Urothelium cell line (cell line): ENCODE measurements at regions not wholly inside any gene's neighbourhood (a gene's known extent, or its start where the extent isn't known, plus 50 kb on each side); places are given as distances from the start of the nearest gene placed in this dataset.

Experiments
- DNase-seq: peaks from one replicate; pipeline ENCODE4 v3.0.0; 2011; ENCODE audit warnings: low spot score, mixed read lengths
- FAIRE-seq: peaks from 2 replicates; lab custom pipeline; 2011; peaks lifted over from hg19 to GRCh38; lab: Jason Lieb, UNC

GRCh38 chr1:29657816-29658215, 421.5 kb downstream of the PTPRU start:
- DNase-seq (no peak), FAIRE-seq (peak; percentile 42)

GRCh38 chr1:29655945-29656850, 419.9 kb downstream of the PTPRU start:
- no peak for FAIRE-seq
- DNase-seq = no peak

DNA sequence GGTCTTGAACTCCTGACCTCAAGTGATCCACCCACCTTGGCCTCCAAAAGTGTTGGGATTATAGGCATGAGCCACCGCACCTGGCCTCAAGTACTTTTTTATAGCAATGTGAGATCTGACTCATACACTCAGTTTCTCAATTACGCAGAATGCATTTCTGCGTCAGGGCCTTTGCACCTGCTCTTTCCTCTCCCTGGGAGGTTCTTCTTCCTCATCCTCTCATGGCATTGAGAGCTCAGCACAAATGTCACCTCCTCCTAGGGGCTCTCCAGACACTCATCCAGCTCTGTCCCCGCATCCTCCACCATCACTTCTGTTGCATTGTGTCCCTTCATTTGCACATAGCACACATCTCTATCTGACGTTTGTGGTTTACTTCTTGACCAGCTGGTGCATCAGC, 418.8 kb downstream of the PTPRU start:
- FAIRE-seq = no peak

GRCh38 chr1:29653886-29654450, 417.6 kb downstream of the PTPRU start:
- no peak for FAIRE-seq
- no peak for DNase-seq

More for the DNA sequence above, 418.8 kb downstream of the PTPRU start:
- no peak for DNase-seq

DNA sequence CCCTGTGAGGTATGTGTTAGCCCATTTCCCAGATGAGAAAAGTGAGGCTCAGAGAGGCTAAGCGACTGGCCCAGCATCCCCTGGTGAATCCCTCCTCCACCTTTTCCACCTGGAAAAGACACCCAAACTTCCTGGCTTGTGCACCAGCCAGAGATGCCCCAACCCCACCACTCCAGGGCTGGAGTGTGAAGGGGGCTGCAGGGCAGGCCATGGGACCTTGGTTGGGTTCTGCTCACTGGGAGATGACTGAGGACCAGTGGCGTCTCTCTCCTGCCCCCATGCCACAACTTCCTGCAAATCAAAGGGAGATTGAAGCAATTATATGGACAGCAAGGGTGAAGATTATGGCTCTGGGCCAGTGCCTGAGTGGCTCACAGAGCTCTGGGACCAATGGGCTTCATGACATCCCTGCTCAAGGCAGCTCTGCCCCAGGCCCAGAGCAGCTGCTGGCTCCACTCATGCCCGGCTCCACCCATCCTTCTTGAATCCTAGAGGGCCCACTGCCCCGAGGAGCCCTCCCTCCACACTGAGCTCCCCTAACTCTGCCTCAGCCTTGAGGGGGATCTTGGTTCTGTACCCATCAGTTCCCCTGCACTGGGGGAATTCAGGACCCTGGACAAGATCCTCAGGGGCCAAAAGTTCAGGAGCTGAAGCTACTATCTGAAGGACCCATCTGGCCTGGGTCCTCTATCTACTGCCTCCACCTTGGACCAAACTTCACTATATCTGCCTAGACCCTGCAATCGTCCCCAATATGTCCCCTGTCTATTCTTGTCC, 416.9 kb downstream of the PTPRU start:
- DNase-seq = no peak
- no peak for FAIRE-seq

GRCh38 chr1:29651684-29652665, 415.7 kb downstream of the PTPRU start:
- DNase-seq = no peak

GRCh38 chr1:29651246-29651645, 414.9 kb downstream of the PTPRU start:
- FAIRE-seq = no peak
- DNase-seq = no peak

More at GRCh38 chr1:29651684-29652665, 415.7 kb downstream of the PTPRU start:
- no peak for FAIRE-seq

- DNase-seq (no peak), FAIRE-seq (no peak)
Measured at GRCh38 chr1:29650476-29650875, 414.2 kb downstream of the PTPRU start.

DNA sequence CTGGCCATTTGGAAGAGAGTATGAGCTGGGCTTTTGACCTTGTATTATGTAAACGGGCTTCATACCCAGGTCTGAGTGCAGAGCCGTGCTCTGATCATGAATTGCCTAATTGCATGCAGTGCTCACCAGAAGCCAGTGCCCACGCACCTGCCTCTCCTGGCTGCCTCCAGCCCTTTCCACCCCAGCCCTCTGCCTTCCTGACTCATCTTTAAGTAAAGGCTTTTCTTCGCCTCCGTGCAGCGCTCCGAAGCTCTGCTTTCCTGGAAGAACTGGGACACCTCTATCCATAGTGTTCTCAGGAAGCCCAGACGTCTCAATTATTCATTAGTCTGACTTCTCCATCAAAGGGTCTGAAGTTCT, 413.7 kb downstream of the PTPRU start:
- no peak for FAIRE-seq
- DNase-seq = no peak

- no peak for DNase-seq
- FAIRE-seq = no peak
Measured at GRCh38 chr1:29649189-29650040, 413.1 kb downstream of the PTPRU start.

- DNase-seq (no peak), FAIRE-seq (no peak)
Measured at GRCh38 chr1:29648798-29649188, 412.5 kb downstream of the PTPRU start.

DNA sequence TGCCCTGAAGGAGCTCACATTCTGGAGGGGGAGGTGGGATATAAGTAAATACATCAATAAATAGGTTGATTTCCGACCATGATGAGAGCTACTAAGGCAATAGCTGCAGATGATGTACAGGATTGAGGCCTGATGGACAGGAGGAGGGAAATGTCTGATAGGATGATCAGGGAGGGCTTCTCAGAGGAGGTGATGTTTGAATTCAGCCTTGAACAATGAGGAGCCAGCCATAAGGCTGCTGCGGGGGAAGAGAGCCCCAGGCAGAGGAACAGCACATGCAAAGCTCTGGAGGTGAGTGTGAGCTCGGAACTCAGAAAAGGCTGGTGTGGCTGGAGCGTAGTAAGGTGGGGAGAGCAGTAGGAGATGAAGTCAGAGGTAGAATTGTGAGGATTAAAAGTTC, 411.7 kb downstream of the PTPRU start:
- DNase-seq = no peak
- FAIRE-seq = no peak

- DNase-seq (no peak), FAIRE-seq (no peak)
Measured at GRCh38 chr1:29647581-29647980, 411.3 kb downstream of the PTPRU start.

DNA sequence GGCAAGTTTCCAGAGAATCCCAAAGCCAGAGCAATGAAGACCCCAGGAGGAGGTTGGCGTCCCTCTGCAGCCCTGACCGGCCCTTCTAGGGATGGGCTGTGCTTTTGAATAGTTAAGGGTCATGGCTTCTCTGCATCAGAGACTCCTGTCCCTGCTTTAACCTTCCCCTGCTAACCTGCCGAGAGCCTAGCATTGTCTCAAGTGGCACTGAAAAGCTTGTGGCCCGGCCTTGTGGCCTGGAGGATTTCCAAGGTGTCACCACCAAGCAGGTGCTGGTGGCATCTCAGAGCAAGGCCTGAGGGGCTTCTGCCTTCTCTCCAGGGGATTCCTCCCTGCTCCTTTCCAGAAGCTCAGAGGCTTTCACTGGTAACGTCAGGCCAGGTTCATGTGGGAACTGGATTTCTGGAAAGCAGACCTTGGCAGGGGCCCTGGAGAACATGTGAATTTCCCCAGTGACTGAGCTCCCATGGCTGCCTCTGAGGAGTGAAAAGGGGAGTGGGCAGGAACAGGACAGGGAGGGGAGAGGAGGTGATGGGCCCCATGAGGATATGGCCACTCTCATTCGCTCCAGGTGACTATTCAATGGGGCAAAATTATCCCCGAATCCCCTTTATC, 409.9 kb downstream of the PTPRU start:
- no peak for FAIRE-seq
- no peak for DNase-seq

GRCh38 chr1:29645586-29645985, 409.3 kb downstream of the PTPRU start:
- FAIRE-seq = no peak
- no peak for DNase-seq

GRCh38 chr1:29644812-29645211, 408.5 kb downstream of the PTPRU start:
- FAIRE-seq (no peak), DNase-seq (no peak)

DNA sequence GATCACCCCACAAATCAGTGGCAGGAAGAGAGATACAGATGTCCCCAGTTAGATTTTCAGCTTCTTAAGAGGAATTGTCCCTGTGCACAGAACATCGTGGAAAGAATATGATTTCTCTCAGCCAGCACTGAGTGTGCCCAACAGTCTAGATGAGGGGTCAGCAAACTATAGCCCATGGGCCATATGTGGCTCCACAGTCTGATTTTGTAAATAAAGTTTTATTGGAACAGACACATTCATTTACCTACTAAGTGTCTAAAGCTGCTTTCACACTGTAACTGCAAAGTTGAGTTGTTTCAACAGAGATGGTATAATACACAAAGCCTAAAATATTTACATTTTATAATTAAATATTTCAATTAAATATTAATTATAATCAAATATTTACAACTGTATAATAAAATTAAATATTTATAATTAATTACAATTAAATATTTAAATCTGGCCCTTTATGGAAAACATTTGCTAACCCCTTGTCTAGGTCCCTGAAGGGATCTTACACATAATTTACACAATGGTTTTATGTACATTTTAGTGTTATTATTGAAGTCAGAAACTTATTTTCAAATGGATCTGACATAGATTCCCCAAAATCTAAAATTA, 407.6 kb downstream of the PTPRU start:
- FAIRE-seq = no peak
- no peak for DNase-seq

DNA sequence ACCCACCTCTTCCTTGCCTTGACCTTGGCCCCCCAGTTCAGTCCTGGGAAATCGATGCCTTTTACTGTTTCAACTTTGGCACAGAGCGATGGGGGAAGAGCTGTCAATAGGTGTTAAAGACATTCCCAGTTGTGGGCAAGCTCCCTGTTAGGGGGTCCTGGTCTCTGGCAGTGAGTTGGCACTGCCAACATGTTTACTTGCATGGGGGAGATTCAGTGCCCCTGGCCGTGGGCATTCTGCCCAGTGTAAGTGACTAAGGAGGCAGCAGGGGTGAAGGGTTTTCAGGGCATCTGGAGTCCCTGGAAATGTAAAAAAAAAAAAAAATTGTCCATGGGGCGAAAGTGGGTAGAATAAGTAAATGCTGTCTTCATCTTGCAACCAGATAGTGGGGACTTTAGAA, 407.0 kb downstream of the PTPRU start:
- FAIRE-seq = no peak

GRCh38 chr1:29642519-29642918, 406.2 kb downstream of the PTPRU start:
- FAIRE-seq = no peak

More for the DNA sequence above, 407.0 kb downstream of the PTPRU start:
- DNase-seq = no peak

More at GRCh38 chr1:29642519-29642918, 406.2 kb downstream of the PTPRU start:
- no peak for DNase-seq
